HG03159 (cell line): ENCODE measurements at regions not wholly inside any gene's neighbourhood (a gene's known extent, or its start where the extent isn't known, plus 50 kb on each side); places are given as distances from the start of the nearest gene placed in this dataset.
"Not testable (repeated sequence)": the region's sequence is repeated elsewhere in the genome, so short reads cannot be mapped to it uniquely, and the experiment has no call there.

Experiments used
- ATAC-seq: cut with Tn5 transposase; IDR thresholded peaks from one replicate; pipeline ENCODE4 v1.9.1; 2021; ENCODE audit warnings: mild to moderate bottlenecking, moderate library complexity; ENCODE audit not compliant: unreplicated experiment

DNA sequence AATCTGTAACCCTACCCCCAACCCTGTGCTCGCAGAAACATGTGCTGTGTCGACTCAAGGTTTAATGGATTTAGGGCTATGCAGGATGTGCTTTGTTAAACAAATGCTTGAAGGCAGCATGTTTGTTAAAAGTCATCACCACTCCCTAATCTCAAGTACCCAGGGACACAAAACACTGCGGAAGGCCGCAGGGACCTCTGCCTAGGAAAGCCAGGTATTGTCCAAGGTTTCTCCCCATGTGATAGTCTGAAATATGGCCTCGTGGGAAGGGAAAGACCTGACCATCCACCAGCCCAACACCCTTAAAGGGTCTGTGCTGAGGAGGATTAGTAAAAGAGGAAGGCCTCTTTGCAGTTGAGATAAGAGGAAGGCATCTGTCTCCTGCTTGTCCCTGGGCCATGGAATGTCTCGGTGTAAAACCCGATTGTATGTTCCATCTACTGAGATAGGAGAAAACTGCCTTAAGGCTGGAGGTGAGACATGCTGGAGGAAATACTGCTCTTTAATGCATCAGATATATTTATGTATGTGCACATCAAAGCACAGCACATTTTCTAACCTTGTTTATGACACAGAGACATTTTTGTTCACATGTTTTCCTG, 94.4 kb downstream of the LSM3 start:
- ATAC-seq, result not testable (repeated sequence)

DNA sequence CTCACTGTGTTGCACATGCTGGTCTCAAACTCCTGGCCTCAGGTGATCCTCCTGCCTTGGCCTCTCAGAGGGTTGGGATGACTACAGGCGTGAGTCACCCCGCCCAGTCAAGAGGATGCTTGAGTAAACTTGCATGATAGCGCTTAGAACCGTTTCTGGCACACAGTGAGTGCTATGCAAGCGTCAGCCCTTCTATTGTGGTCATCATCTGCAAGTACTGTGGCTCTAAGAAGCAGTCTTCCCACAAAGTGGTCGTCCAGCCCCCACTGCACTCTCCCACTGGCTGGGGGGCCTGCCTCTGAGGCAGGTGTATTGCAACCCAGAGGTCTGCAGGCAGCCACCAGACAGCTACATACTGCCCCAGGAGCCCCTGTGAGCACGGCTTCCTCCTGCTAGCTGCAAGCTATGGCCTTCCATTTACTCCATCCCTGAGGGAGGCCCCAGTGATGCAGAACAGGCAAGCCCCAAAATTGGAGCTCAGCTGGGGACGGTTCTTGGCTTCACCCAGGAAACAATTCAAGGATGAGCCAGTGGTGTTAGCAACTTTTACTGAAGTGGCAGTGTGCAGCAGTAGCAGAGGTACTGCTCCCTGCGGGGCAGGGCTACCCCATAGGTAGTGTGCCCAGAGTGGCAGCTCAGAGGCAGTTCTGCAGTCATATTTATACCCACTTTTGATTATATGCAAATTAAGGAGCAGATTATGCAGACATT, 95.4 kb downstream of the LSM3 start:
- ATAC-seq, result no peak

DNA sequence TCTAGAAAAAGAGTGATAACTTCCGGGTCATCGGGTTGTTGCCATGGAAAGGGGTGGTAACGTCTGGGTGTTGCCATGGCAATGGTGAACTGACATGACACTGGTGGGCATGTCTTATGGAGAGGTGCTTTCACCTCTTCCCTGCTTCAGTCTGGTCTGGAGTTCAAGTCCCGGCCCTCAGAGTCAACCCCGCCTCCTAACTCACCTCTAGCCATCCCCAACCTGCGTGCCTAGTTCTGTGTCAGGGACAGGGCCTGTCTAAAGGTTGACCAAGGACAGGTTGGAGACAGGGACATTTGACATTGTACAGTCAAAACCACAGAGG, 96.0 kb downstream of the LSM3 start:
- ATAC-seq, result no peak

DNA sequence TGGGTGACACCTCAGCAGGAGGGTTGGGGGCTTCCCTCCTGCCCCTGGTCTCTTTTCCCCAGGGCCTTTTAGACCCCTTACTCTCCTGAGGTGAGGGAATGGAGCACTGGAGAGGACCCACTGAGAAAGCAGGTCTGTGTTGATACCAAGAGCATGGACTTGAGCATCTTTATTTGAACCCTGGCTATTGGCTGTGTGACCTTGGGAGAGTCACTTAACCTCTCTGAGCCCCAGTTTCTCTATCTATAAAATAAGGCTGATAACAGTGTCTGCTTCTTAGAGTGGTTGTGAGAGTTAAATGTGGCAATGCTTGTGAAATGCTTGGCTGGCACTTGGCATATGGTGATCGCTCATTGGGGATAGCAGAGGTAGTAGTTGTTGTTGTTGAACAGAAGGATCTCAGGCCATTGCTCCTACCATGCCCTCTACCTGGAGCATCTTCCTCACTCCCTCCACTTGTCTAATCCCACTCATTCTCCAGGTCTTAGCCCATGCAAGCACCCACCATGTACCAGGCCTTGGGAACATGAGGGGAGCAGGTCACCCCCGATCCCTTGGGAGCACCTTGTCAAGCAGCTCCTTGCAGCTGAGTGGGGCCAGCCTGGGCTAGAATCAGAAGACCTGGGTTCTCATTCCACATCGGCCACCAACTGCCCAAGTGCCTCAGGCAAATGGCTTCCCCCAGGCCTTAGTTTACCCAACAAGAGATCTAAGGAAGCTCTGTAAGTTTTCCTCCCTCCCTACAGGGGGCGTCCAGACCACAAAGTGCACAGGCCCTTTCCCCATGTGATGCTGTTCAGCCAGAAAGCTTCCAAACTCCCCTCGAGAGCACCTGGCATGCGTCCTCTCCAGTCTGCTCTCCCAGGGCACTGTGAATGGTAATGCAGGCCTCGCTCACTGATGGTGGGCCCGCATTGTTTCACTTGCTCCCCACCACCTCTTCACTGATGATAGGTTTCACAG, 96.7 kb downstream of the LSM3 start:
- no peak for ATAC-seq

DNA sequence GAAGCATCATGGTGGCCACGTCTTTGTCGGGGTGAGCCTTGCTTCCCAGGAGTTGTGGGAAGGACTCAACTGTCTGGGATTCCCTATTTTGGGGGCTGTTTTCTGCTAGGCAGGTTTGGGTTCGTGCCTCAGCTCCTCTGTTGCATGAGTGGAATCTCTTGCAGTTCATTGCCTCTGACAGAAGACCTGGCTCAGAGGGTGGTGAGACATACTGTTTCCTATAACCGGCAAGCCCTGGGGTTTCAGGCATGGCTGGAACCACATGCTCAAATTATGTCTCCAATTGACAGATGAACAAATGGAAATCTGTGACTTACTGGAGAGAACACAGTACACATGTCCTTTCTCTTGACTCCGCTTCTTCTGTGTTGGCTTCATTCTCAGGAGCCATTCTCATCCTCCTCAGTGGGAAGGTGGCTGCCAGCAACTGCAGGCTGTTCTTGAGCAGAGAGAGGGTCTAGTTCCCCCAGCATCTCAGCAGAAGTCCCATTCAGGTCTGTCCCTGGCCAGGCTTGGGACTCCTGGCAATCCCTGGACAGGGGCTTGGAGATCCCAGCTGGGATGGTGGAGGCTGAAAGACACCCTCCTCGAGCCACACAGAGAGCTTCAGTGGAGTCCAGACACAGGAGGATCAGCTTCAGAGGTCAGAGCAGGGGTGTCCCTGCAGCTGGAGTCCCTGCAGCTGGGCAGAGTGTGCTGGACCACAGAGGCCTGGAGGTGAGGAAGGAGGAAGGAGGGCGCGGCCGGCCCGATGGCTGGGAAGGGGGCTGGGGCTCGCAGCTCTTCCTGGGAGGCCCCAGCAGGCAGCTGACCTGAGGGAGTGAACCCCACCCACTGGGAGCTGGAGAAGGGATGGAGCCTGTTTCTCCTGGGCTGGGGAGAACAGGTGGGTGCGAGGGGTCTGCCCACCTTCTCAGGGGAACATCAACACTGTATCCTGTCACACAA, 97.6 kb downstream of the LSM3 start:
- ATAC-seq, result no peak

DNA sequence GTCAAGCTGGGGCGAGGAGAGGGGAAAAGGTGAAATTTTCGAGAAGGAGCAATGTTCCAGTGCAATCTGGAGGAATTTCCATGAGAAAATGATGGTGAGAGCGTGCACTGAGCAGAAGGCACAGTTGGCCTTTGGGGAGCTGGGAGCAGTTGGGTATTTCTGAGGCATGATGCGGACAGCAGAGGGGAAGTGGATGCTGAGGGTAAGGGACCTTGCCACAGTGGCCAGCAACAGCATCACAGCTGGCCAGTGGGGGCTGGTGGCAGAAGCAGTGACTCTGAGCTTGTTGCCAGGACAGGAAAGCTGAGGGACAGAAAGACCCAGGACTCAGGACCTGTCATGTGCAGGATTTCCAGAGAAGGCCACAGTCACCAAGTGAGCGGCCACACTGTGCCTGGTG, 98.9 kb downstream of the LSM3 start:
- ATAC-seq, result no peak

DNA sequence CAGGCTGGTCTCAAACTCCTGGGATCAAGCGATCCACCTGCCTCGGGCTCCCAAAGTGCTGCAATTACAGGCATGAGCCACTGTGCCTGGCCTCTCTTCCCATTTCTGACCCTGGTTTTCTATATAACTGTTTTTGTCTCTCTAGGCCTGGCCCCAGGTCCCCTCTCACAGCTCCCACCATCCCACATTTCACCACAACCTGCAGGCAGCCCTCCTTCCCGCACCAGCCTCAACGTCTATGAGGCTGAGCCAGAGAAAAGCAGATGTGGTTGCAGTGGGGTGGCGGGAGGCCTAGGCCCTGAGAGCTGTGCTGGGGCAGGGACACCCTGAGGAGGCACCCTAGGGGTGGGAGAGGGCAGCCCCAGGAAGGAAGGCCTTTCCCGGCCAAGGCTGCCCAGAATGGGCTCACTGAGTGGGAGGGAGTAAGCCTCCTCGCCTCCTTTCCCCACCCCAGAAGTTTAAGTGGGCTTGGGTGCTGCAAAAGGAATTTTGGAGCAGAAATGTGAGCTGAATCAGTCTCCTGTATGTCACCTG, 99.7 kb downstream of the LSM3 start:
- ATAC-seq, result no peak

DNA sequence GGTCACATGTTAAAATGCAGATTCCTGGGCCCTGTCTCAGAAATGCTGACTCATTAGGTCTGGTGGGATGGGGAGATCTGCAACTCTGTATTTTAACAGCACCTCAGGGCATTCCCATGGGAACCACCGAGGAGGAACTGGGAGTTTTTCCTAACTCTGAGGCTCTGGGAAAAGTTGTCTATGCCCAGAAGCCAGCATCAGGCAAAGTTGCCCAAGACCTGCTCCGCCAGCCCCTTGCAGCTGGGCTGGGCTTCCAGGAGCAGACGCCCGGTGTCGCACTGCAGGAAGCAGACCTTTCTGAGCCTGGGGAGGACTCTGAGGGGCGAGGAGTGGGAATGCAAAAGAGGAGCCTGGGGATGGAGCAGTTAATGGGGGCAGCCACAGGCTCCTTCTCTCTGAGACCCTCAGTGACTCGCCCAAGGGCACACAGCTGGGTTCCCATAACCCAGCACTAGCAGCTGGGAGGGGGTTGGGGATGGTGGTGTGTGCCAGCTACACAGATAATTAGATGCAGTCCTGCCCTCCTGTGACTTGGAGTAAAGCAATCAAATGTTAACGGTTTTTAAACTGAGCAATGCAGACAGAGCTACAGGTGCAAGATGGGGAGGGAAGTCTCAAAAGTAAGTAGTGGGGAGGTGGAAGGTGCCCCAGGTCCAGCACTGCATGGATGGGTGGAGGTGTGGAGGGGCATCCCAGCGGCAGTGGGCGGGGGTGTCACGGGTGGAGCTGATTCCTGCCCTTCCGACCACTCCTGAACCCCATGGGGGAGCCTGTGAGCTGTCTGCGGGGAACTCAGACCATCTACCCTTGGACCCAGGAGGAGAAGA, 100.4 kb downstream of the LSM3 start:
- ATAC-seq, result no peak

DNA sequence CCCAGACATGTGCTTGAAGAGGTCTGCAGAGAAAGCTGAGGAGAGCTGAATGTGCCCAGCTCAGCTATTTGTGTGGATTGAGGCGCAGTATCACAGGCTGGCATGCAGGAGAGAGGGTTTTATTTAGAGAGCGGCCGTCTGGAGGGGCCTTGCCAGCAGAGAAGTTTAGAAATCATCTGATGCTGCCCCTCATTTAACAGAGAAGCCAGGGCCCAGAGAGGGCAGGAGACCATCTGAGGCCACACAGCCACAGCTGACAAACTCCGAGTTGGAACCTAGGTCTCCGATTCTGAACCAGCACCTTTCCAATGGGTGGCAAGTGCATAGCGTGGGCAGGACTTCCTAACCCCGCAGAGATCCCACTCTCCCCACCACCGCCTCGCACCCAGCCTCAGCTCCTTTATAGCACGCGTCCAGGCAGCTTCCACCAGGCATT, 101.0 kb downstream of the LSM3 start:
- ATAC-seq, result no peak

DNA sequence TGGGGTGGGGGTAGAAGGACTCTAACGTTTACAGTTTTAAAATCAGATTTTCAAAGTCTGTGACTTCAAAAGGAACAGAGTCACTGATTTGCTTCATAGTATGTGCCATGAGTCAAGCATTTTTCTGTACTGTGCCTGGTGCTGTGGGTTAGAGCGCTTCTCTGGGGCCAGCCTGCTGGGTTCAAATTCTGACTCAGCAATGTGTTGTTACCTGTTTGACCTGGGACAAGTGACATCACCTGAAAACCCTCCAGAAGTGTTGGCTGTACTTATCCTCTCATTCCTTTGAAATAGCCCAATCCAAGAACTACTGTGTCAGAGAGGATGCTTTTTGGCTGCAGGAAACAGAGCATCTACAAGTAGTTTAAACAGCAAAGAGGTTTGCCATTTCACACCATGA, 101.7 kb downstream of the LSM3 start:
- no peak for ATAC-seq

DNA sequence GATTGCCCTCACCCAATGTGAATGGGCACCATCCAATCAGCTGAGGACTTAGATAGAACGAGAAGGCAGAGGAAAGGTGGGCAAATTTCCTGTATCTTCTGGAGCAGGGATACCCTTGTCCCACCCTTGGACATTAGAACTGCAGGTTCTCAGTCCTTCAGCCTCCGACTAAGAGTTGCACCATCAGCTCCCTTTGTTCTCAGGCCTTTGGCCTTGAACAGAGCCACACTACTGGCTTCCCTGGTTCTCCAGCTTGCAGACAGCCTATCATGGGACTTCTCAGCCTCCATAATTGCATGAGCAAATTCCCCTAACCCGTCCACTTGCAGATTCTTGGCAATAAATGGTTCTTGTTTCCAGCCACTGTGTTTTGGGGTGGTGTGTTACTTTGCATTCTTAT, 102.4 kb downstream of the LSM3 start:
- no peak for ATAC-seq

DNA sequence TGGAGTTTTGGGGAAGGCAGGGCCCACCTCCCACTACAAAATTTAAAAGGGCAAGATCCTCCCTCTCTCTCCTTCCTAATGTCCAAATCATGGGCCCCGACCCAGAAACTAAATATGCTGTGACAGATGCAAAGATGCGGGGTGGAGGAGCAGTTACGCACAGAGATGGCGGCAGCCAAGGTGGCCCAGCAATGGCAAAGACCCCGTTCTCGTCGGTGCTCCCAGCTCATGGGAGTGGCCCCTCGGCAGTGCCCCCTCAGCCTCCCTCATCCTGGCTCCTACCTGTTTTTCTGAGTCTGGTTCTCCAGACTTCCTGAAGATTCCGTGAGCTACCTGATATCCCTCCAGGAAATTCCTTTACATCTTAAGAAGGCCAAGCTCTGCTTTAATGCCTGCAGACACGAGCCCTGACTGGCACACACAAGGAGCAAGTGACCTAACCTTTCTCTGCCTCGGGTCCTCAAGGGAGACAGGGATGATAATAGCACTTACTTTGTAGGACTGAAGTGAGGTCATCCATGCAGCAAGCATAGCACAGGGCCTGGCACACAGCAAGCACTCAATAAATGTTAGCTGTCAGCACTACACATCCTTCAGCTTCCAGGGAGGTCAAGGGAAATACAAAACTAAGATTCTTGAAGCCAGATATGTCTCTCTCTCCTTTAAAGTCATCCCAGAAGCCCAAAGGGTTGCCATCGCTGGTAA, 103.5 kb downstream of the LSM3 start:
- no peak for ATAC-seq

DNA sequence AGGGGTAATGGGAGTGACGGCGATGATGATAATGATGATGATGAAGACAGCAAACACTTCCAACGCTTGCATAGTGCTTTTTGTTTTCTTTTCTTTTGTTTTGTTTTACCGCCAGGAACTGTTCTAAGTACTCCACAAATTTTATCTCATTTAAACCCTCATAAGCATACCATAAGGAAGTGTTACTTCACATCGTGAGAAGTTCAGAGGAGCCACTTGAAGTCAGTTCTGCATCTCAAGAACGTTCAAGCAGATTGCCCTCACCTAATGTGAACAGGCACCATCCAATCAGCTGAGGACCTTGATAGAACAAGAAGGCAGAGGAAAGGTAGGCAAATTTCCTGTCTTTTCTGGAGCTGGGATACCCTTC, 104.1 kb downstream of the LSM3 start:
- no peak for ATAC-seq

DNA sequence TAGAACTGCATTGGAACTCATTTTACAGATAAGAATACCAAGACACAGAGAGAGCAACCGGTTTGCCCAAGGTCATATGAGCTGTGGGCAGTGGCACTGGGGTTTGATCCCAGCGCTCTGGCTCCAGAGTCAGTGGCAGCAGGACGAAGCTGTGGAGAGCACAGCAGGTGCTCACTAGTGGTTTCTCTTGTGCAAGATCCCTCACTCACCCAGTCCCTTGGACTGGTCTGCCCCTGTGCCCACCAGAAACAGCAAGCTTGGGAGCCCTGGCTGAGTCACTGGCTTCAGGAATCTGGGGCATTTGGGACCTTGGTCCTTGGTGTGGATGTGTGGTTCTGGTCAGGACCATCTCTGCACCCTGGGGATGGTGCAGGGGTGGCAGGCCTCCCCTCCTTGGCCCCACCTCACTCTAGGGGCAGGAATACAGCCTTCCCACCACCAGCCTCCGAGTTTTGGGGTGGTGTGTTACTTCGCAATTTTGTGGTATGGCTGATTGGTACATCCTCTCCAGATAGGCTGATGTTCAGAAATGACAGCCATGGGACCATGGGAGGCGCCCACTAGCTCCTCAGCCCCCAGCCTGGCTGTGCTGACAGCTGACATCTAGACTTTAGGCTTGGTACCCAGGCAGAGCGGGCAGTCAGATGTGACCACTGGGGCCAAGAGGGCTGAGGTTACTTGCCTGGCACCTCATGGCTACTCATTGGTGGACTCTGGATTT, 104.6 kb downstream of the LSM3 start:
- ATAC-seq, result no peak

DNA sequence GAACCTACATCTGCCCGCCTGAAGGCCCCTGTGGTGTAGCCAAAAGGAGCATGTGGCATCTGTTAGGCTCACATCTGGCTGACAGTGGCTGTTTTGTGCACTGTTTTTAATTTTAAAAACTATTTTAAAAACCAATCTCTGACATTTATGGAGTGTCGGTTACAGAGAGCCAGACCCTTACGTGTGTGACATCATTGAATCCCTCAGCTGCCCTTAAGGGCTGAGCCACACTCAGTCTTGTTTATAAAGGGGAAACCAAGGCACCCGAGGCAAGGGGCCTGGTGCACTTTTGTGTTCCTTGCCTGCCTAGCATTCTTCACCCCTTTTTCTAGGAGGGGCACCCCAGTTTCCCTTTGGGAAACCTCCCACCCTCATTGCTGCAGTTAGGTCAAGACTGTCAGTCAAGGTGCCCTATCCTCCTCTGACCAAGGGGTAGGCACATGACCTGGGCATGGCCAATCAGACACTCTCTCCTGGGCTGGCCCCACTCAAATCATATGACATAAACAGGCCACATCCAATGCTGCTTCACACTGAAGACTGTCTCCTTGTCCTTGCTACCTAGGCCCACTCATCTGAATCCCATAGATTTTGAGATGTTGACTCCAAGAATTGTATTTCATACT, 105.3 kb downstream of the LSM3 start:
- ATAC-seq, result no peak

DNA sequence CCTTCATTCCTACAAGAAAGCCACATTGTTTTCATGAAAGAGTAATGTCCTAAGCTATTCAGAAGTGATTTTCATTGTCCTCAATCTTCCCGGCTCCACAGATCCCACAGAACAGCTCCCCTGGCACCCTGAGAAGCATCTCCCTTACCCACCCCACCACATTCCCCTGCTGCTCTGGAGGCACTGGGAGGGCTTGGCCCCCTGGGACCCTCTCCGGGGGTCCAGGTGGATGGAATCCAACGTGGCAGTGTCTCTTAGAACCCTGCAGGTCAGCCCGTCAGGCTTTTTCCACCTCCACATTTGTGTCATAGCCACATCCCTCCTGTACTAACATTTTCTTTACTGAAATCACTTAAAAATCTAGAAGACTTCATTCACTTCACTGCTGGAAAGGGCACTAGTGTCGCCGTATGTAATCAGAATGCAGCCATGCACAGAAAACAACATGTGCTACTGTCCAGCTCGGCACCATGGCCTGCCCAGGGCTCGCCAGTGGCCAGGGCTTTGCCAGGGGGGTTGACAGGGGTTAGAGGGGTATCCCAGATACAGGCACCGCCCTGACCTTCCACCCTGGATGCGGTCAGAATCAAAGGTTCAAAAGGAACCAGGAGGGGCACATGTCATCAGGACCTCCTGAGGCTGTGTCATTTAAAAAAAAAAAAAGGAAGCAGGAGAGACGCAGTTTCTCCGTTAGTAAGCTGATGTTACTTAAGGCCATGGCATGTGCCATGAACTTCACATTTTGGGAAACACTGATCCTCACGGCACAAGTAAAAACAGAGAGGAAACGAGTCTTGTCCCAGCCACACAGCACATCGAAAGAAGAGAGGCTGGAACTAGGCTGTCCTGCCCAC, 106.3 kb downstream of the LSM3 start:
- no peak for ATAC-seq

DNA sequence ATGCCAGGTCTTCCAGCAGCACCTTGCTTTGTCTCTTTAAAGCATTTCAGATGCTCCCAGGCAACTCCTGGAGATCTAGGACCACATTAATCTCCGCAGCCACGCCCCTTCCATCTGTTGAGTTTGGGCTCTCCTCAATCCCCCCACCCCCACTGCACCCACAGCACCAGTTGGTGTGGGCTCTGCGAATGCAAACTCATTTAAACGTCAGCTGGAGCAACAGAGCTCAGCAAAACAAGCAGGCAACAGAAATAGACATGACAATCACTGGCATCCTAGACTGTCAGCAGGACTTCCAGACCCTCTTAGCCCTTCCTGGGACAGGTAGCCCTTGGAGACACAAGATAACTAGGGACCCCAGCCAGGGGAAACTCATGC, 106.9 kb downstream of the LSM3 start:
- no peak for ATAC-seq
